ENCODE measurements at regions not wholly inside any gene's neighbourhood (a gene's known extent, or its start where the extent isn't known, plus 50 kb on each side); places are given as distances from the start of the nearest gene placed in this dataset.

DNA sequence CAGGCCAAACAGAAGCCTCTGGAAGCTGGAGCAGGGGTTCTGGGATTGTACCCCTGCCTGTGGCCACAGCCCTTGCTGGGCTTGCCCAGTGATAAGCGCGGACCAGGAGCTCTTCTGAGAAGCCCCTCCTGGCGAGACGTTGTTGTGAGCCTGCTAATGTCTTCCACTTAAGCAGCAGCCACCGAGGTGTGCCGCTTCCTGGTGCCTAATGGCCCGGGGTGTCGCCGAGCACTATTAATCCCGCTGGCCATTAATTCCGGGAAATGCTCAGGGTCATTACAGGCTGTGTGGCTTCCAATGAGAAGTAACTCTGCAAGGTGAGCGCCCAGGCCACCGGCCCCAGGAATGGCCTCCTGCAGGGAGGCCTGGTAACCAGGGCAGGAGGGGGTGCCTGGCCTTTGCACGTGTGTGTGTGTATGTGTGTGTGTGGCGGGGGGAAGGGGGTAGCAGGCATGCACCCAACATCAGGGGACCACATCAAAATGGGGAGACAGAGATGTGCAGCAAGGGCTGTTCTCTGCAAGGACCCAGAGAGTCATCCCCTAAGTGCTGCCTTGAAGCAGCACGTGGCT lies 175.0 kb downstream of the URI1 start:
- no peak overlapping the region for H3K27ac ChIP-seq (ENCODE audit: low read depth in 2 of 2, low read length in 1 of 2)
- CTCF ChIA-PET, result no interaction called here
- no peak overlapping the region for H3K4me3 ChIP-seq (ENCODE audit: low read depth in 2 of 2, low read length in 1 of 2)
- H3K79me2 ChIP-seq (ENCODE audit: insufficient read depth), result no peaks in the 10 kb centered on the region
- H3K27me3 ChIP-seq (ENCODE audit: insufficient read depth), result no peaks in the 10 kb centered on the region
- H2AFZ ChIP-seq (ENCODE audit: low read depth), result no peak overlapping the region
- H3K4me1 ChIP-seq (ENCODE audit: control insufficient read depth in 1 of 2, insufficient read depth in 2 of 2, low read depth in 1 of 2, low read length in 1 of 2), result peaks cover 0 to 6% of the 10 kb centered on the region in 2 experiments; a peak in 1 of 4 replicates
- H3K36me3 ChIP-seq (replicated peaks in 1 of 2; ENCODE audit: control insufficient read depth in 1 of 2, insufficient read depth in 2 of 2, low read length in 1 of 2), result no peaks in the 10 kb centered on the region
- no peak overlapping the region for H3K9ac ChIP-seq
- TF ChIP-seq JUND (IDR thresholded peaks at IDR 0.05) (no peak), EZH2phosphoT487 (IDR thresholded peaks at IDR 0.05; ENCODE audit: borderline replicate concordance, low read depth) (no peak), RCOR1 (IDR thresholded peaks at IDR 0.05; ENCODE audit: low read length) (no peak), FOSL2 (IDR thresholded peaks at IDR 0.05; ENCODE audit: borderline replicate concordance, low read depth) (no peak), ELF1 (IDR thresholded peaks at IDR 0.05) (no peak)
- H3F3A ChIP-seq (replicated peaks; ENCODE audit: insufficient read depth), result no peaks in the 10 kb centered on the region
- no peak for DNase-seq
- no peaks in the 10 kb centered on the region for H3K9me2 ChIP-seq
- no peaks in the 10 kb centered on the region for H3K9me3 ChIP-seq
- no peaks in the 10 kb centered on the region for H4K20me1 ChIP-seq (ENCODE audit: insufficient read depth)
- 66% methylated on average over 14 of the region's 16 CpGs for WGBS (ENCODE audit: low lambda C conversion rate)
- no peak overlapping the region for H3K4me2 ChIP-seq
- POLR2A ChIA-PET, result interaction anchor here (0.6 kb wide), 1 partner anchor 174 kb away, joined by 3 read pairs; no protein-coding TSS in a partner anchor

DNA sequence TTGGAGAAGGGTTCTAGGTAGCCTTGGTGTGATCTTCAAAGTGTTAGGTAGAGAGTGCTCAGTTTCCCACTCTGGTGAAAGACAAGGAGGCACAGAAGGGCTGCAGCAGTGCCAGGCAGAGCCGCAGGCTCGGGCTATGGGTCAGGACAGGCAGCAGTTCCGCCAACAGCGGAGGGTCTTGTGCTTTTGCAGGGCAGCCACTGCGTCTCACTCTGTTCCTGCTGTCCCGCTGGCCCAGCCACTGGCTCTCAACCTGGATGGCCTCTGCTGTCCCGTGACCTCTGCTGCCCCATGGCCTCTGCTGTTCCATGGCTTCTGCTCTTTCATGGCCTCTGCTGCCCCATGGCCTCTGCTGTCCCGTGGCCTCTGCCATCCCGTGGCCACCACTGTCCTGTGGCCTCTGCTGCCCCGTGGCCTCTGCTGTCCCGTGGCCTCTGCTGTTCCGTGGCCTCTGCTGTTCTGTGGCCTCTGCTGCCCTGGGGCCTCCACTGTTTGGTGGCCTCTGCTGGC lies 175.7 kb downstream of the URI1 start:
- Histone ChIP-seq H3F3A (replicated peaks; ENCODE audit: insufficient read depth) (no peaks in the 10 kb centered on the region), H3K36me3 (replicated peaks in 1 of 2; ENCODE audit: control insufficient read depth in 1 of 2, insufficient read depth in 2 of 2, low read length in 1 of 2) (no peaks in the 10 kb centered on the region), H2AFZ (ENCODE audit: low read depth) (no peak overlapping the region), H3K4me3 (ENCODE audit: low read depth in 2 of 2, low read length in 1 of 2) (no peak overlapping the region), H3K27me3 (ENCODE audit: insufficient read depth) (no peaks in the 10 kb centered on the region), H3K4me2 (no peak overlapping the region), H3K9me2 (no peaks in the 10 kb centered on the region), H3K9ac (no peak overlapping the region), H3K9me3 (no peaks in the 10 kb centered on the region), H4K20me1 (ENCODE audit: insufficient read depth) (no peaks in the 10 kb centered on the region), H3K27ac (ENCODE audit: low read depth in 2 of 2, low read length in 1 of 2) (no peak overlapping the region), H3K79me2 (ENCODE audit: insufficient read depth) (no peaks in the 10 kb centered on the region), H3K4me1 (ENCODE audit: control insufficient read depth in 1 of 2, insufficient read depth in 2 of 2, low read depth in 1 of 2, low read length in 1 of 2) (peaks cover 0 to 6% of the 10 kb centered on the region in 2 experiments; a peak in 1 of 4 replicates)
- 38% methylated on average over 6 of the region's 12 CpGs for WGBS (ENCODE audit: low lambda C conversion rate)
- ChIA-PET CTCF (interaction anchor here (1.2 kb wide), 1 partner anchor 71 kb away, joined by 3 read pairs; no protein-coding TSS in a partner anchor), POLR2A (no interaction called here)
- DNase-seq, result no peak
- TF ChIP-seq JUND (IDR thresholded peaks at IDR 0.05), result no peak
- TF ChIP-seq, protein P1, sequence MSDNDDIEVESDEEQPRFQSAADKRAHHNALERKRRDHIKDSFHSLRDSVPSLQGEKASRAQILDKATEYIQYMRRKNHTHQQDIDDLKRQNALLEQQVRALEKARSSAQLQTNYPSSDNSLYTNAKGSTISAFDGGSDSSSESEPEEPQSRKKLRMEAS (IDR thresholded peaks at IDR 0.05; ENCODE audit: low read depth), result no peak
- TF ChIP-seq, protein P2, sequence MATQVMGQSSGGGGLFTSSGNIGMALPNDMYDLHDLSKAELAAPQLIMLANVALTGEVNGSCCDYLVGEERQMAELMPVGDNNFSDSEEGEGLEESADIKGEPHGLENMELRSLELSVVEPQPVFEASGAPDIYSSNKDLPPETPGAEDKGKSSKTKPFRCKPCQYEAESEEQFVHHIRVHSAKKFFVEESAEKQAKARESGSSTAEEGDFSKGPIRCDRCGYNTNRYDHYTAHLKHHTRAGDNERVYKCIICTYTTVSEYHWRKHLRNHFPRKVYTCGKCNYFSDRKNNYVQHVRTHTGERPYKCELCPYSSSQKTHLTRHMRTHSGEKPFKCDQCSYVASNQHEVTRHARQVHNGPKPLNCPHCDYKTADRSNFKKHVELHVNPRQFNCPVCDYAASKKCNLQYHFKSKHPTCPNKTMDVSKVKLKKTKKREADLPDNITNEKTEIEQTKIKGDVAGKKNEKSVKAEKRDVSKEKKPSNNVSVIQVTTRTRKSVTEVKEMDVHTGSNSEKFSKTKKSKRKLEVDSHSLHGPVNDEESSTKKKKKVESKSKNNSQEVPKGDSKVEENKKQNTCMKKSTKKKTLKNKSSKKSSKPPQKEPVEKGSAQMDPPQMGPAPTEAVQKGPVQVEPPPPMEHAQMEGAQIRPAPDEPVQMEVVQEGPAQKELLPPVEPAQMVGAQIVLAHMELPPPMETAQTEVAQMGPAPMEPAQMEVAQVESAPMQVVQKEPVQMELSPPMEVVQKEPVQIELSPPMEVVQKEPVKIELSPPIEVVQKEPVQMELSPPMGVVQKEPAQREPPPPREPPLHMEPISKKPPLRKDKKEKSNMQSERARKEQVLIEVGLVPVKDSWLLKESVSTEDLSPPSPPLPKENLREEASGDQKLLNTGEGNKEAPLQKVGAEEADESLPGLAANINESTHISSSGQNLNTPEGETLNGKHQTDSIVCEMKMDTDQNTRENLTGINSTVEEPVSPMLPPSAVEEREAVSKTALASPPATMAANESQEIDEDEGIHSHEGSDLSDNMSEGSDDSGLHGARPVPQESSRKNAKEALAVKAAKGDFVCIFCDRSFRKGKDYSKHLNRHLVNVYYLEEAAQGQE (IDR thresholded peaks at IDR 0.05; ENCODE audit: low read depth, low read length), result no peak
- TF ChIP-seq TEAD4 (IDR thresholded peaks at IDR 0.05; ENCODE audit: borderline replicate concordance, insufficient read depth), result no peak
- TF ChIP-seq EZH2phosphoT487 (IDR thresholded peaks at IDR 0.05; ENCODE audit: borderline replicate concordance, low read depth), result no peak
- no peak for TF ChIP-seq TAF1 (IDR thresholded peaks at IDR 0.05; ENCODE audit: borderline replicate concordance, low read depth, low read length)
- no peak for TF ChIP-seq RFX5 (IDR thresholded peaks at IDR 0.05; ENCODE audit: low read length)
- TF ChIP-seq RXRA (IDR thresholded peaks at IDR 0.05; ENCODE audit: borderline replicate concordance, low read depth), result no peak
- no peak for TF ChIP-seq FOXJ3 (CRISPR knock-in tag; IDR thresholded peaks at IDR 0.05)
- no peak for TF ChIP-seq SMC3 (IDR thresholded peaks at IDR 0.05; ENCODE audit: low read depth, low read length)
- TF ChIP-seq TCF12 (IDR thresholded peaks at IDR 0.05), result no peak
- TF ChIP-seq, protein P3, sequence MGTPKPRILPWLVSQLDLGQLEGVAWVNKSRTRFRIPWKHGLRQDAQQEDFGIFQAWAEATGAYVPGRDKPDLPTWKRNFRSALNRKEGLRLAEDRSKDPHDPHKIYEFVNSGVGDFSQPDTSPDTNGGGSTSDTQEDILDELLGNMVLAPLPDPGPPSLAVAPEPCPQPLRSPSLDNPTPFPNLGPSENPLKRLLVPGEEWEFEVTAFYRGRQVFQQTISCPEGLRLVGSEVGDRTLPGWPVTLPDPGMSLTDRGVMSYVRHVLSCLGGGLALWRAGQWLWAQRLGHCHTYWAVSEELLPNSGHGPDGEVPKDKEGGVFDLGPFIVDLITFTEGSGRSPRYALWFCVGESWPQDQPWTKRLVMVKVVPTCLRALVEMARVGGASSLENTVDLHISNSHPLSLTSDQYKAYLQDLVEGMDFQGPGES (IDR thresholded peaks at IDR 0.05; ENCODE audit: low read depth, low read length), result no peak
- TF ChIP-seq MEF2A (IDR thresholded peaks at IDR 0.05; ENCODE audit: borderline replicate concordance, low read depth), result no peak
- TF ChIP-seq EP300 (IDR thresholded peaks at IDR 0.05; ENCODE audit: borderline replicate concordance in 1 of 2, low read depth in 1 of 2, low read length in 1 of 2), result no peak
- TF ChIP-seq RCOR1 (IDR thresholded peaks at IDR 0.05; ENCODE audit: low read length), result no peak
- TF ChIP-seq GATA2 (CRISPR knock-in tag; IDR thresholded peaks at IDR 0.05), result no peak
- TF ChIP-seq, protein P4, sequence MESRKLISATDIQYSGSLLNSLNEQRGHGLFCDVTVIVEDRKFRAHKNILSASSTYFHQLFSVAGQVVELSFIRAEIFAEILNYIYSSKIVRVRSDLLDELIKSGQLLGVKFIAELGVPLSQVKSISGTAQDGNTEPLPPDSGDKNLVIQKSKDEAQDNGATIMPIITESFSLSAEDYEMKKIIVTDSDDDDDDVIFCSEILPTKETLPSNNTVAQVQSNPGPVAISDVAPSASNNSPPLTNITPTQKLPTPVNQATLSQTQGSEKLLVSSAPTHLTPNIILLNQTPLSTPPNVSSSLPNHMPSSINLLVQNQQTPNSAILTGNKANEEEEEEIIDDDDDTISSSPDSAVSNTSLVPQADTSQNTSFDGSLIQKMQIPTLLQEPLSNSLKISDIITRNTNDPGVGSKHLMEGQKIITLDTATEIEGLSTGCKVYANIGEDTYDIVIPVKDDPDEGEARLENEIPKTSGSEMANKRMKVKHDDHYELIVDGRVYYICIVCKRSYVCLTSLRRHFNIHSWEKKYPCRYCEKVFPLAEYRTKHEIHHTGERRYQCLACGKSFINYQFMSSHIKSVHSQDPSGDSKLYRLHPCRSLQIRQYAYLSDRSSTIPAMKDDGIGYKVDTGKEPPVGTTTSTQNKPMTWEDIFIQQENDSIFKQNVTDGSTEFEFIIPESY (IDR thresholded peaks at IDR 0.05; ENCODE audit: borderline replicate concordance, low read depth), result no peak

Data from SK-N-SH (cell line).